ENCODE measurements at regions not wholly inside any gene's neighbourhood (a gene's known extent, or its start where the extent isn't known, plus 50 kb on each side); places are given as distances from the start of the nearest gene placed in this dataset.

DNA sequence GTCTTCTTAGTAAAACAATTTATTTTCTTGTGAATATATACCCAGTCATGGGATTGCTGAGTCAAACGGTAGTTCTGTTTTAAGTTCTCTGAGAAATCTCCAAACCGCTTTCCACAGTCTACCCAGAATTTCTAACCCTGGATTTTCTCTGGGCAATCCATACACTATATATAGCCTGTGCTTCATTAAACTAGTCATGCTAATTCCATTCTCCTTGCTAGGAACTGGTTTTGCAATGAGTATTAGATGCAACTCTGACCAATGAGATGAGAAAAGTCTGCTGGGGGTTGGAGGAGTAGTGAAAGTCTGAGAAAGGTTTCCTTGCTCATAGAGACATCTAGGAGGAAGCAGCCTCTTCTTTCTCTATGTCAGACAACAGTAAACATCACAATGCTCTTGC is 196.1 kb upstream of the CDKN3 start:
- Histone ChIP-seq H4K20me1 (ENCODE audit: insufficient read depth) (no peaks in the 10 kb centered on the region), H3F3A (ENCODE audit: insufficient read depth, low read length, poor library complexity, severe bottlenecking) (no peaks in the 10 kb centered on the region), H3K9me3 (ENCODE audit: low read length) (peaks cover 4% of the 10 kb centered on the region), H2AFZ (ENCODE audit: low read depth, low read length) (no peak overlapping the region), H3K4me2 (ENCODE audit: low read length) (no peak overlapping the region), H3K27me3 (ENCODE audit: insufficient read depth, low read depth, low read length) (no peaks in the 10 kb centered on the region), H3K36me3 (ENCODE audit: insufficient read depth, low read length) (no peaks in the 10 kb centered on the region), H3K79me2 (replicated peaks; ENCODE audit: insufficient read depth, low read length) (no peaks in the 10 kb centered on the region), H3K4me3 (ENCODE audit: low read length) (no peak overlapping the region), H3K27ac (ENCODE audit: low read length) (no peak overlapping the region), H3K9me2 (ENCODE audit: insufficient read depth, low read length) (no peaks in the 10 kb centered on the region), H3K9ac (ENCODE audit: low read length) (no peak overlapping the region)
- TF ChIP-seq MXI1 (conservative IDR thresholded peaks at IDR 0.05; ENCODE audit: poor library complexity, severe bottlenecking) (no peak), POLR2AphosphoS5 (IDR thresholded peaks at IDR 0.05) (no peak), RAD21 (conservative IDR thresholded peaks at IDR 0.05) (no peak), EP300 (conservative IDR thresholded peaks at IDR 0.05; ENCODE audit: poor library complexity, severe bottlenecking) (no peak), TAF1 (IDR thresholded peaks at IDR 0.05; ENCODE audit: low read depth) (no peak), EZH2 (IDR thresholded peaks at IDR 0.05; ENCODE audit: borderline replicate concordance, insufficient read depth, low read length, poor library complexity, severe bottlenecking) (no peak), SMC3 (conservative IDR thresholded peaks at IDR 0.05; ENCODE audit: poor library complexity) (no peak)
- TF ChIP-seq, protein P1, sequence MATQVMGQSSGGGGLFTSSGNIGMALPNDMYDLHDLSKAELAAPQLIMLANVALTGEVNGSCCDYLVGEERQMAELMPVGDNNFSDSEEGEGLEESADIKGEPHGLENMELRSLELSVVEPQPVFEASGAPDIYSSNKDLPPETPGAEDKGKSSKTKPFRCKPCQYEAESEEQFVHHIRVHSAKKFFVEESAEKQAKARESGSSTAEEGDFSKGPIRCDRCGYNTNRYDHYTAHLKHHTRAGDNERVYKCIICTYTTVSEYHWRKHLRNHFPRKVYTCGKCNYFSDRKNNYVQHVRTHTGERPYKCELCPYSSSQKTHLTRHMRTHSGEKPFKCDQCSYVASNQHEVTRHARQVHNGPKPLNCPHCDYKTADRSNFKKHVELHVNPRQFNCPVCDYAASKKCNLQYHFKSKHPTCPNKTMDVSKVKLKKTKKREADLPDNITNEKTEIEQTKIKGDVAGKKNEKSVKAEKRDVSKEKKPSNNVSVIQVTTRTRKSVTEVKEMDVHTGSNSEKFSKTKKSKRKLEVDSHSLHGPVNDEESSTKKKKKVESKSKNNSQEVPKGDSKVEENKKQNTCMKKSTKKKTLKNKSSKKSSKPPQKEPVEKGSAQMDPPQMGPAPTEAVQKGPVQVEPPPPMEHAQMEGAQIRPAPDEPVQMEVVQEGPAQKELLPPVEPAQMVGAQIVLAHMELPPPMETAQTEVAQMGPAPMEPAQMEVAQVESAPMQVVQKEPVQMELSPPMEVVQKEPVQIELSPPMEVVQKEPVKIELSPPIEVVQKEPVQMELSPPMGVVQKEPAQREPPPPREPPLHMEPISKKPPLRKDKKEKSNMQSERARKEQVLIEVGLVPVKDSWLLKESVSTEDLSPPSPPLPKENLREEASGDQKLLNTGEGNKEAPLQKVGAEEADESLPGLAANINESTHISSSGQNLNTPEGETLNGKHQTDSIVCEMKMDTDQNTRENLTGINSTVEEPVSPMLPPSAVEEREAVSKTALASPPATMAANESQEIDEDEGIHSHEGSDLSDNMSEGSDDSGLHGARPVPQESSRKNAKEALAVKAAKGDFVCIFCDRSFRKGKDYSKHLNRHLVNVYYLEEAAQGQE (IDR thresholded peaks at IDR 0.05; ENCODE audit: borderline replicate concordance): no peak
- TF ChIP-seq, protein P2, sequence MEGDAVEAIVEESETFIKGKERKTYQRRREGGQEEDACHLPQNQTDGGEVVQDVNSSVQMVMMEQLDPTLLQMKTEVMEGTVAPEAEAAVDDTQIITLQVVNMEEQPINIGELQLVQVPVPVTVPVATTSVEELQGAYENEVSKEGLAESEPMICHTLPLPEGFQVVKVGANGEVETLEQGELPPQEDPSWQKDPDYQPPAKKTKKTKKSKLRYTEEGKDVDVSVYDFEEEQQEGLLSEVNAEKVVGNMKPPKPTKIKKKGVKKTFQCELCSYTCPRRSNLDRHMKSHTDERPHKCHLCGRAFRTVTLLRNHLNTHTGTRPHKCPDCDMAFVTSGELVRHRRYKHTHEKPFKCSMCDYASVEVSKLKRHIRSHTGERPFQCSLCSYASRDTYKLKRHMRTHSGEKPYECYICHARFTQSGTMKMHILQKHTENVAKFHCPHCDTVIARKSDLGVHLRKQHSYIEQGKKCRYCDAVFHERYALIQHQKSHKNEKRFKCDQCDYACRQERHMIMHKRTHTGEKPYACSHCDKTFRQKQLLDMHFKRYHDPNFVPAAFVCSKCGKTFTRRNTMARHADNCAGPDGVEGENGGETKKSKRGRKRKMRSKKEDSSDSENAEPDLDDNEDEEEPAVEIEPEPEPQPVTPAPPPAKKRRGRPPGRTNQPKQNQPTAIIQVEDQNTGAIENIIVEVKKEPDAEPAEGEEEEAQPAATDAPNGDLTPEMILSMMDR (IDR thresholded peaks at IDR 0.05; ENCODE audit: poor library complexity, severe bottlenecking): no peak

GRCh38 chr14:54202288-54202687 is 194.5 kb upstream of the CDKN3 start:
- Histone ChIP-seq H3K27me3 (ENCODE audit: insufficient read depth, low read depth, low read length) (no peaks in the 10 kb centered on the region), H2AFZ (ENCODE audit: low read depth, low read length) (no peak overlapping the region), H3K4me2 (ENCODE audit: low read length) (no peak overlapping the region), H3F3A (ENCODE audit: insufficient read depth, low read length, poor library complexity, severe bottlenecking) (no peaks in the 10 kb centered on the region), H4K20me1 (ENCODE audit: insufficient read depth) (no peaks in the 10 kb centered on the region), H3K9ac (ENCODE audit: low read length) (no peak overlapping the region), H3K36me3 (ENCODE audit: insufficient read depth, low read length) (no peaks in the 10 kb centered on the region), H3K27ac (ENCODE audit: low read length) (no peak overlapping the region), H3K79me2 (replicated peaks; ENCODE audit: insufficient read depth, low read length) (no peaks in the 10 kb centered on the region), H3K4me3 (ENCODE audit: low read length) (no peak overlapping the region), H3K9me3 (ENCODE audit: low read length) (peaks cover 4% of the 10 kb centered on the region), H3K9me2 (ENCODE audit: insufficient read depth, low read length) (no peaks in the 10 kb centered on the region)
- TF ChIP-seq EP300 (conservative IDR thresholded peaks at IDR 0.05; ENCODE audit: poor library complexity, severe bottlenecking): no peak
- TF ChIP-seq, protein P1 (IDR thresholded peaks at IDR 0.05; ENCODE audit: borderline replicate concordance): no peak

Data from neural cell (in vitro differentiated cells).